Osteocyte (in vitro differentiated cells): ENCODE measurements at regions not wholly inside any gene's neighbourhood (a gene's known extent, or its start where the extent isn't known, plus 50 kb on each side); places are given as distances from the start of the nearest gene placed in this dataset.

ENCODE experiments used
- DNase-seq: peaks from one replicate; pipeline ENCODE4 v3.0.0; 2021; ENCODE audit warnings: mixed read lengths; ENCODE audit not compliant: unreplicated experiment; ENCODE audit errors: extremely low spot score
- H3K27ac Mint-ChIP-seq: one replicate; pipeline ENCODE4 v1.8.0; 2021; ENCODE audit warnings: mild to moderate bottlenecking, mixed read lengths; ENCODE audit not compliant: unreplicated experiment
- H3K27me3 Mint-ChIP-seq: one replicate; pipeline ENCODE4 v1.8.0; 2021; ENCODE audit warnings: mixed read lengths; ENCODE audit not compliant: unreplicated experiment
- H3K36me3 Mint-ChIP-seq: one replicate; pipeline ENCODE4 v1.8.0; 2021; ENCODE audit warnings: mixed read lengths; ENCODE audit not compliant: unreplicated experiment
- H3K4me1 Mint-ChIP-seq: one replicate; pipeline ENCODE4 v1.8.0; 2021; ENCODE audit warnings: mixed read lengths; ENCODE audit not compliant: unreplicated experiment
- H3K4me3 Mint-ChIP-seq: one replicate; pipeline ENCODE4 v1.8.0; 2021; ENCODE audit warnings: mild to moderate bottlenecking, moderate library complexity, mixed read lengths; ENCODE audit not compliant: unreplicated experiment
- H3K9me3 Mint-ChIP-seq: one replicate; pipeline ENCODE4 v1.8.0; 2021; ENCODE audit warnings: mixed read lengths; ENCODE audit not compliant: unreplicated experiment
- CTCF ChIP-seq: fragments of 200-600 bp; sonication (generic); IDR thresholded peaks from 2 replicates; pipeline ENCODE4 v1.5.0; 2021; ENCODE audit warnings: antibody characterized with exemption, mild to moderate bottlenecking, moderate library complexity

GRCh38 chr19:27876489-27876888, 1336.5 kb downstream of the UQCRFS1 start:
- peak; percentile 59 for DNase-seq
- Mint-ChIP-seq H3K4me1 (no peaks in the 10 kb centered on the region), H3K9me3 (peaks cover 20% of the 10 kb centered on the region), H3K27ac (no peak overlapping the region), H3K27me3 (no peaks in the 10 kb centered on the region), H3K4me3 (no peak overlapping the region), H3K36me3 (no peaks in the 10 kb centered on the region)
- no peak for TF ChIP-seq CTCF

- no peaks in the 10 kb centered on the region for H3K36me3 Mint-ChIP-seq
- H3K9me3 Mint-ChIP-seq: peaks cover 17% of the 10 kb centered on the region
- no peak for TF ChIP-seq CTCF
- no peak overlapping the region for H3K27ac Mint-ChIP-seq
- no peaks in the 10 kb centered on the region for H3K27me3 Mint-ChIP-seq
- no peak for DNase-seq
- H3K4me3 Mint-ChIP-seq: no peak overlapping the region
- H3K4me1 Mint-ChIP-seq: no peaks in the 10 kb centered on the region
These were observed 1340.6 kb downstream of the UQCRFS1 start for GRCh38 chr19:27872370-27872769.

- no peak for TF ChIP-seq CTCF
- no peaks in the 10 kb centered on the region for H3K27me3 Mint-ChIP-seq
- H3K27ac Mint-ChIP-seq: no peak overlapping the region
- DNase-seq: no peak
- H3K36me3 Mint-ChIP-seq: no peaks in the 10 kb centered on the region
- no peak overlapping the region for H3K4me3 Mint-ChIP-seq
- peaks cover 26% of the 10 kb centered on the region for H3K9me3 Mint-ChIP-seq
- no peaks in the 10 kb centered on the region for H3K4me1 Mint-ChIP-seq
These were observed 1342.7 kb downstream of the UQCRFS1 start for GRCh38 chr19:27870293-27870692.

- no peak for TF ChIP-seq CTCF
- H3K27ac Mint-ChIP-seq: no peak overlapping the region
- no peak overlapping the region for H3K4me3 Mint-ChIP-seq
- no peaks in the 10 kb centered on the region for H3K36me3 Mint-ChIP-seq
- H3K4me1 Mint-ChIP-seq: no peaks in the 10 kb centered on the region
- no peak for DNase-seq
- no peaks in the 10 kb centered on the region for H3K27me3 Mint-ChIP-seq
- H3K9me3 Mint-ChIP-seq: peaks cover 33% of the 10 kb centered on the region
These were observed 1344.9 kb downstream of the UQCRFS1 start for GRCh38 chr19:27868007-27868406.

- Mint-ChIP-seq H3K4me1 (no peaks in the 10 kb centered on the region), H3K27me3 (no peaks in the 10 kb centered on the region), H3K4me3 (no peak overlapping the region), H3K27ac (no peak overlapping the region), H3K9me3 (peaks cover 36% of the 10 kb centered on the region), H3K36me3 (no peaks in the 10 kb centered on the region)
- DNase-seq: no peak
- no peak for TF ChIP-seq CTCF
These were observed 1346.8 kb downstream of the UQCRFS1 start for GRCh38 chr19:27865927-27866777.
